SU-DHL-6 (cell line): ENCODE measurements at regions not wholly inside any gene's neighbourhood (a gene's known extent, or its start where the extent isn't known, plus 50 kb on each side); places are given as distances from the start of the nearest gene placed in this dataset.
"Not testable (repeated sequence)": the region's sequence is repeated elsewhere in the genome, so short reads cannot be mapped to it uniquely, and the experiment has no call there.

Experiments
- H2AFZ ChIP-seq: fragments of 200-600 bp; sonication (generic); 2 replicates; pipeline ENCODE4 v1.6.1; 2014; ENCODE audit warnings: low read depth, mild to moderate bottlenecking, moderate library complexity, mixed read lengths, antibody characterized with exemption, low read length; ENCODE audit not compliant: severe bottlenecking
- H3F3A ChIP-seq: fragments of 200-600 bp; shearing (Covaris generic); 2 replicates; pipeline ENCODE4 v1.6.0; 2016; ENCODE audit warnings: antibody characterized with exemption, mild to moderate bottlenecking; ENCODE audit not compliant: insufficient read depth
- H3K27ac ChIP-seq: fragments of 200-600 bp; sonication (generic); 2 replicates; pipeline ENCODE4 v1.5.1; 2016; ENCODE audit warnings: low read depth, mild to moderate bottlenecking, low read length, moderate library complexity, mixed read lengths
- H3K27me3 ChIP-seq: fragments of 200-600 bp; sonication (generic), shearing (Covaris generic); 2 replicates; pipeline ENCODE4 v1.6.0; 2014; ENCODE audit warnings: mild to moderate bottlenecking, low read length
- H3K36me3 ChIP-seq: fragments of 200-600 bp; sonication (generic); 2 replicates; pipeline ENCODE4 v1.6.1; 2014; ENCODE audit warnings: mild to moderate bottlenecking, low read length, mixed read lengths
- H3K4me2 ChIP-seq: fragments of 300-600, 200-600 bp; shearing (Covaris generic), sonication (generic); 2 replicates; pipeline ENCODE4 v1.6.0; 2014; ENCODE audit warnings: low read length, low read depth, mild to moderate bottlenecking; ENCODE audit not compliant: poor library complexity, severe bottlenecking
- H3K4me3 ChIP-seq: fragments of 200-600 bp; sonication (generic); 2 replicates; pipeline ENCODE4 v1.5.1; 2014; ENCODE audit warnings: antibody characterized with exemption, low read length, mild to moderate bottlenecking, mixed read lengths; ENCODE audit not compliant: insufficient read depth, poor library complexity, severe bottlenecking
- H3K79me2 ChIP-seq: fragments of 200-600 bp; sonication (generic); 2 replicates; pipeline ENCODE4 v1.6.1; 2014; ENCODE audit warnings: mild to moderate bottlenecking, low read length, moderate library complexity; ENCODE audit not compliant: insufficient read depth
- H3K9ac ChIP-seq: fragments of 200-600 bp; sonication (generic); 2 replicates; pipeline ENCODE4 v1.7.0; 2014; ENCODE audit warnings: mild to moderate bottlenecking, low read length
- H3K9me2 ChIP-seq: fragments of 200-600 bp; sonication (generic); replicated peaks from 2 replicates; pipeline ENCODE4 v1.6.1; 2014; ENCODE audit warnings: low read length; ENCODE audit not compliant: insufficient read depth
- H3K9me3 ChIP-seq: fragments of 200-600 bp; sonication (generic); 2 replicates; pipeline ENCODE4 v1.6.1; 2014; ENCODE audit warnings: low read length, mixed read lengths; ENCODE audit not compliant: insufficient read depth
- H4K20me1 ChIP-seq: fragments of 200-600 bp; sonication (generic); 2 replicates; pipeline ENCODE4 v1.6.1; 2014; ENCODE audit warnings: low read depth, mild to moderate bottlenecking, antibody characterized with exemption, low read length, moderate library complexity, mixed read lengths
- EZH2phosphoT487 ChIP-seq: fragments of 200-600 bp; sonication (generic), shearing (Covaris generic); conservative IDR thresholded peaks from 2 replicates; pipeline ENCODE4 v1.6.1; 2018; ENCODE audit warnings: mild to moderate bottlenecking, antibody characterized with exemption, low read length, moderate library complexity, mixed read lengths
- TF ChIP-seq, protein P1 (sequence below): fragments of 200-600 bp; sonication (generic); IDR thresholded peaks from one replicate; pipeline ENCODE4 v1.5.1; 2017; ENCODE audit warnings: antibody characterized with exemption, mild to moderate bottlenecking, low read length, moderate library complexity; ENCODE audit not compliant: insufficient read depth, poor library complexity, severe bottlenecking

DNA sequence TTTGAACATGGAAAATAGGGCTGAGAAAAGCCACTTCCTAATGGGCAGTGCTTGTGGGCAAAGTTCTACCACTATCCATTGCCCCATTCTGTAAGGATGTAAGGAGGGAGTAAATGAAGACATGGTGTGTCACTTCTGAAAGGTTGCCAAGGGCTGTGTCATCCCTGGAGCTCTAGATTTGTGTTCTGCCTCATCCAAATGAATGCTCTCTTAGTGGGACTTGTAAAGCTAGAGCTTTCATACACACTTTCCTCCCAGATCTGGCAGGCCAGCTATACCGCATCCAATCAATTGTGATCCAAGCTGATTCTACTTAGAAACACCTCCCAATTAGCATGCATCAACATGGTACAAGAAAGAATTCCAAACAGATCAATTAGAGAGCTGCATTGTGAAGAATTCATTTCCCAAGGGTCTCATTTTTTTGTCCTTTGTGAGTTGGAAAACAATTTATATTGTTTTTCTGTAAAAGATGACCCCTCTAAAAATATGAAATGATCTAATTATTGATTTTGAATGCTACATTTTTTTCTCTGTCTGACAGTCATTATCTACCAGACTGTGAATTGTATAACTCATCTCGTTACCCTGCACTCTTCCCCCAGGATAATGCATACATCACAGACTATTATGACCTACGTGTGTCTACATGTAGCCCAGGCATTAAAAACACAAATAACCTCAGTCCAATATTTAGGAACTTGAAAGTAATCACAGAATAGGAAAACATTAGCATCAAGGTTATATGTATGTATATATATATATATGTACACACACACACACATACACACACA is 117.1 kb upstream of the DUSP10 start:
- H3K36me3 ChIP-seq = no peaks in the 10 kb centered on the region

DNA sequence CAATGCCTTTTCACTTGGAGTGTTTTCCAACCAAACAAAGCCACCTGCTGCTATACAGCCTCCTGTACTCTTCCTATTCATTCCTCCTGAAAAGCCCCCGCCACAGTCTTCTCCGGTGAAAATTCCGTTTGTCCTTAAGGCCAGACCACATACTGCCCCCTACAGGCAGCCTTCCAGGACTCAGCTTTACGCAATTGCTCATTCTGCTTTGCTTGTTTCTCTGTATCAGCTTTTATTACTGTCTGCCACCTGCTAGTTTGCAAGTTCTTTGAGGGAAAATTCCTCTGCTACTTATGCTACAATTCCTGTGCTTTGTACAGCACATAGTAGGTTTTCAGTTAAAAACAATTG is 115.2 kb upstream of the DUSP10 start:
- not testable (repeated sequence) for H2AFZ ChIP-seq, H3K4me3 ChIP-seq, H3F3A ChIP-seq, H3K36me3 ChIP-seq, H3K27ac ChIP-seq, H3K9me3 ChIP-seq, H3K4me2 ChIP-seq, H3K79me2 ChIP-seq, H3K27me3 ChIP-seq, H3K9me2 ChIP-seq, H4K20me1 ChIP-seq, H3K9ac ChIP-seq

More for the DNA sequence above, 117.1 kb upstream of the DUSP10 start:
- Histone ChIP-seq H3F3A (no peaks in the 10 kb centered on the region), H2AFZ (no peak overlapping the region), H4K20me1 (no peaks in the 10 kb centered on the region), H3K79me2 (no peaks in the 10 kb centered on the region), H3K9me2 (no peaks in the 10 kb centered on the region), H3K4me3 (no peak overlapping the region), H3K4me2 (no peak overlapping the region), H3K9me3 (no peaks in the 10 kb centered on the region), H3K27me3 (no peaks in the 10 kb centered on the region), H3K9ac (no peak overlapping the region), H3K27ac (no peak overlapping the region)
- TF ChIP-seq, protein P1, sequence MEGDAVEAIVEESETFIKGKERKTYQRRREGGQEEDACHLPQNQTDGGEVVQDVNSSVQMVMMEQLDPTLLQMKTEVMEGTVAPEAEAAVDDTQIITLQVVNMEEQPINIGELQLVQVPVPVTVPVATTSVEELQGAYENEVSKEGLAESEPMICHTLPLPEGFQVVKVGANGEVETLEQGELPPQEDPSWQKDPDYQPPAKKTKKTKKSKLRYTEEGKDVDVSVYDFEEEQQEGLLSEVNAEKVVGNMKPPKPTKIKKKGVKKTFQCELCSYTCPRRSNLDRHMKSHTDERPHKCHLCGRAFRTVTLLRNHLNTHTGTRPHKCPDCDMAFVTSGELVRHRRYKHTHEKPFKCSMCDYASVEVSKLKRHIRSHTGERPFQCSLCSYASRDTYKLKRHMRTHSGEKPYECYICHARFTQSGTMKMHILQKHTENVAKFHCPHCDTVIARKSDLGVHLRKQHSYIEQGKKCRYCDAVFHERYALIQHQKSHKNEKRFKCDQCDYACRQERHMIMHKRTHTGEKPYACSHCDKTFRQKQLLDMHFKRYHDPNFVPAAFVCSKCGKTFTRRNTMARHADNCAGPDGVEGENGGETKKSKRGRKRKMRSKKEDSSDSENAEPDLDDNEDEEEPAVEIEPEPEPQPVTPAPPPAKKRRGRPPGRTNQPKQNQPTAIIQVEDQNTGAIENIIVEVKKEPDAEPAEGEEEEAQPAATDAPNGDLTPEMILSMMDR = no peak
- no peak for TF ChIP-seq EZH2phosphoT487

DNA sequence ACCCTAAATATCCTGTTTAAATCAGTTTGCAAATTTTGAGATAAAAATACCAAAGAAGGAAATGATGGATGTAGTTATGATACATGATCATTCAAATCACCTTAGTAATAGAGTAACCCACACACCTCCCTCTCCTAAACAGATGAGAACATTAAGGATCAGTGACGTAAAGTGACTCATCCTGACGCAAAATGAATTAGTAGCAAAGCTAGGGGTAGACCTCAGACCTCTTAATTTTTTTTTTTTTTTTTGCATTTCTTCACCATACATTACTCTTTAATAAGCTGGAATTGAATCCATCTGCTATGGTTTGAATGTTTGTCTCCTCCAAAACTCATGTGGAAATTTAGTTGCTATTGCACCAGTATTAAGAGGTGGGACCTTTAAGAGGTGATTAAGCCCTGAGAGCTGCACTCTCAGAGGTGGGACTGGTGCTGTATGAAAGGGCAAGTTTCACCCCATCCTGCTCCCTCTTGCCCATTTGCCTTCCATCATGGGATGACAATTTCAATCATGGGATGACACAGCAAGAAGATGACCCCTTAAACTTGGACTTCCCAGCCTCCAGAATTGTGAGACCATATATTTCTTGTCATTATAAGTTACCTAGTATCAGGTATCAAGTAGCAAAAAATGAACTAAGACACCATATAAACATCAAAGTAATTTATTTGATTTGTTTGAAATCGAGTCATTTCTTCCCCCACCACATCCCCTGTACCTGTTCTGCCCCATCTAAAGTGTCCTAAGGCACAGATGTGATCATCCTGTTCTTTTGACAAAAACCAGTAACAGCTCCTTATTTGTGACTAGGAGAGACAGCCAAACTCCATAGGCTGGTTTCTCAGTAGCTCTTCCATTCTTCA is 114.6 kb upstream of the DUSP10 start:
- Histone ChIP-seq H3K4me2 (no peak overlapping the region), H2AFZ (no peak overlapping the region)
- TF ChIP-seq EZH2phosphoT487 = no peak
- TF ChIP-seq, protein P1 = no peak

GRCh38 chr1:221855156-221855555 is 113.3 kb upstream of the DUSP10 start:
- Histone ChIP-seq H3K9me2 (no peaks in the 10 kb centered on the region), H2AFZ (no peak overlapping the region), H3K9me3 (no peaks in the 10 kb centered on the region), H3K79me2 (no peaks in the 10 kb centered on the region), H3K36me3 (no peaks in the 10 kb centered on the region), H3K4me2 (no peak overlapping the region), H3K27me3 (no peaks in the 10 kb centered on the region), H3K9ac (no peak overlapping the region), H4K20me1 (no peaks in the 10 kb centered on the region), H3K27ac (no peak overlapping the region), H3F3A (no peaks in the 10 kb centered on the region), H3K4me3 (no peak overlapping the region)
- TF ChIP-seq EZH2phosphoT487 = no peak
- TF ChIP-seq, protein P1 = no peak

More for the DNA sequence above, 114.6 kb upstream of the DUSP10 start:
- Histone ChIP-seq H3K27ac (no peak overlapping the region), H3K36me3 (no peaks in the 10 kb centered on the region), H3K79me2 (no peaks in the 10 kb centered on the region), H3F3A (no peaks in the 10 kb centered on the region), H4K20me1 (no peaks in the 10 kb centered on the region), H3K9me2 (no peaks in the 10 kb centered on the region), H3K4me3 (no peak overlapping the region), H3K9me3 (no peaks in the 10 kb centered on the region), H3K27me3 (no peaks in the 10 kb centered on the region), H3K9ac (no peak overlapping the region)
